Kidney tubule cell (primary cell): ENCODE measurements at regions not wholly inside any gene's neighbourhood (a gene's known extent, or its start where the extent isn't known, plus 50 kb on each side); places are given as distances from the start of the nearest gene placed in this dataset.
A peak's percentile ranks its signal among the peaks of the same experiment; 100 is the strongest.
"Not testable (repeated sequence)": the region's sequence is repeated elsewhere in the genome, so short reads cannot be mapped to it uniquely, and the experiment has no call there.

Experiments
- DNase-seq: peaks from one replicate; pipeline ENCODE4 v3.0.0-alpha.2; 2018; ENCODE audit warnings: low spot score

GRCh38 chr6:134821928-134822864, 127.7 kb downstream of the ALDH8A1 start:
- no peak for DNase-seq

- no peak for DNase-seq
Measured at GRCh38 chr6:134821397-134821796, 128.5 kb downstream of the ALDH8A1 start.

GRCh38 chr6:134819863-134820800, 129.8 kb downstream of the ALDH8A1 start:
- DNase-seq: no peak

GRCh38 chr6:134819236-134819635, 130.7 kb downstream of the ALDH8A1 start:
- no peak for DNase-seq

GRCh38 chr6:134817448-134817847, 132.5 kb downstream of the ALDH8A1 start:
- no peak for DNase-seq

GRCh38 chr6:134816780-134817179, 133.1 kb downstream of the ALDH8A1 start:
- peak; percentile 63 for DNase-seq

DNA sequence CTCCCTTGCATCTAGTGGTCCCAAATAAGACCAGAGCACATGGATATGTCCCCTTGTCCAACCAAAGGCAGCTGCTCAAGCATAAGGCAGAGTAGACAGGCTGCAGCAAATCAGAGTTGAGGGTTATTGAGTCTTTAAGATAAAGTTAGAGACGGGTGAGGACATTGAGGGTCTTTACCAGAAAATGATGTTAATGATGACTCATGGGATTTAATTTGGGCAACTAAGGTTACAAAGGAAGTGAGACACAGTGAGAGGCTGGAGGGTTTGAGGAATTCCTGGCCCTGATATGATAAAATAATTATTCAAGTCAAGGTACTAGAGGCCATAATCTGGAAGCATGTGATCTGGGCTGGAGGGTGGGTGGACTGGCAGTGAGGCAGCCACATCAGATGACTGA, 133.6 kb downstream of the ALDH8A1 start:
- DNase-seq: no peak

- peak; percentile 47 for DNase-seq
Measured at GRCh38 chr6:134814076-134814695, 135.7 kb downstream of the ALDH8A1 start.

- no peak for DNase-seq
Measured at GRCh38 chr6:134813146-134813545, 136.8 kb downstream of the ALDH8A1 start.

DNA sequence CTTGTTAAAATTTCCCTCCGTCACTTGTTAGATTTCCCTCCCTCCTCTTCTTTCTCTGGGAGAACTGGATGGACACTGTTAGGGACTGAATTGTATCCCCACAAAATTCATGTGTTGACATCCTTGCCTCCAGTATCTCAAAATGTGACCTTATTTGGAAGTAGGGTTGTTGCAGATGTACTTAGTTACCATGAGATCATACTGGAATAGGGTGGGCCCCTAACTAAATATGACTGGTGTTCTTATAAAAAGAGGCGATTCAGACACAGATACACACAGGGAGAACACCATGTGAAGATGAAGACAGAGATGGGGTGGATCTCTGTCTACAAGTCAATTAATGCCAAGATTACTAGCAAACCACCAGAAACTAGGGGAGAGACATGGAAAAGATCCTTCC, 139.5 kb downstream of the ALDH8A1 start:
- no peak for DNase-seq

DNA sequence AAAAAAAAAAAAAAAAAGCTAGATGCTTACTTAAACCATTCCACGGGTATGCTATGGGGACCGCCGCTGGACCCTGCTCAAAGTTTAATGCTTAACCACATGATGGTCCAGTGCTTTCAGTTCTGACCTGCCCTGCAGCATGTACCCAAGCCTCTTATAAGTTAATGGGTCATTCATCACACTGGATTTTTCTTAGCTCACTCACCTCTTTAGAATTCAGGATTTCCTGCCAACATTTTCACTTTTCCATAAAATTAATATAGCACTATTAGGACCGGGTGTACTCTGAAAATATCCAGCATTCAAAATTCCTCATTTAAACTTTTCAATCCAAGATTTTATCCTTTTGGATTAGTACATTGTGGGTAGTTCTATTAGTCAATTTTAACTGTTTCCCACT, 140.8 kb downstream of the ALDH8A1 start:
- DNase-seq: peak; percentile 96

- DNase-seq: no peak
Measured at GRCh38 chr6:134806180-134806798, 143.6 kb downstream of the ALDH8A1 start.

DNA sequence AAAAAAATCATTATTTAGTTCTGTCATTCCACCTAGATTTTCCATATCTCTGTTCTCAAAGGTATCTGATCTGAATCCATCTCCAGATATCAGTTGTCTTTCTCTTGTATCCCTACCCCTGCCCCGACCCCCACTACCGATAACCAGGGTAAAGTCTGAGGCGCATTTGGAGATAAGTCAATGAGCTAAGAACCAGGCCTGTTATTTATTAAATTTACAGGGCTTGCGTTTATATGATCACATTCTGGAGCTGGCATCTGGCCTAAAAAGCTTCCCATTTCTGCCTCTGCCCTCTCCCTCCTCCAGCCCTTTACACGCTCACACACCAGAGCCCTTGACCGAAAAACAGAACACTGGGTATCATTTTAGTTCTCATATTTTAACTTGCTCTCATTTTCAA, 144.7 kb downstream of the ALDH8A1 start:
- no peak for DNase-seq

DNA sequence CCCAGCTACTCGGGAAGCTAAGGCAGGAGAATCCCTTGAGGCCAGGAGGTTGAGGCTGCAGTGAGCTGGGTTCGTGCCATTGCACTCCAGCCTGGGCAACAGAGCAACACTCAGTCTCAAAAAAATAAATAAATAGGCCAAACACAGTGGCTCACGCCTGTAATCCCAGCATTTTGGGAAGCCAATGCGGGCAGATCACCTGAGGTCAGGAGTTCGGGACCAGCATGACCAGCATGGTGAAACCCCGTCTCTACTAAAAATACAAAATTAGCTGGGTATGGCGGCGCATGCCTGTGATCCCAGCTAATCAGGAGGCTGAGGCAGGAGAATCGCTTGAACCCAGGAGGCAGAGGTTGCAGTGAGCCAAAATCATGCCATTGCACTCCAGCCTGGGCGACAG, 145.6 kb downstream of the ALDH8A1 start:
- DNase-seq: not testable (repeated sequence)

DNA sequence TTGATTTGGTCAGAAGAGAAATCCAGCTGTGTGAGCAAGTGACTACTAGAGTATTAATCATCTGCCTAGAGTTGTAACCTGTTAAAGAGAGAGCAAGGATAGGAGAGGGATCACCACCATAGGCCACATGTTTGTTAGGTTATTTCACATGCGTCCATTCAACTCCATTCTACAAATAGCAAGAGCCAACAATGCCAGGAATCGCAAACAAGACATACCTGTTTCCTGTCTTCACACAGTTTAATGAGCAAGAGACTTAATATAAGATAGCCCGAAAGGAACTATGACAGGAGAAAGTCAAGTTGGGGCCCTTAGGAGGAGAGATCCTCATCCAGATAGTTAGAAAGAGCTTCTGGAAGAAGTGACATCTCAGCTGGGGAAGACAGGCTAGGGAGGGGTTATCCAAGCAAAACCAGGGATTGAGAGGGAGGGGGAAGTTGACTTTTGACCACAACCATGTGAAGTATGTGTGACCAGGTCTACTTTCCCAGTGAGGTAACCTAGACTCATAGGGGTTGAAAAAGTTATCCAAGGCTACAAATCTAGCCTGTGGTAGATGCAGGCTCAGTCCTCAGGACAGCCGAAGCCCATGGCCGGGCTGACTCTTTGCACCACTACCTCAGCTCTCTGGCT, 147.4 kb downstream of the ALDH8A1 start:
- DNase-seq: peak; percentile 94

DNA sequence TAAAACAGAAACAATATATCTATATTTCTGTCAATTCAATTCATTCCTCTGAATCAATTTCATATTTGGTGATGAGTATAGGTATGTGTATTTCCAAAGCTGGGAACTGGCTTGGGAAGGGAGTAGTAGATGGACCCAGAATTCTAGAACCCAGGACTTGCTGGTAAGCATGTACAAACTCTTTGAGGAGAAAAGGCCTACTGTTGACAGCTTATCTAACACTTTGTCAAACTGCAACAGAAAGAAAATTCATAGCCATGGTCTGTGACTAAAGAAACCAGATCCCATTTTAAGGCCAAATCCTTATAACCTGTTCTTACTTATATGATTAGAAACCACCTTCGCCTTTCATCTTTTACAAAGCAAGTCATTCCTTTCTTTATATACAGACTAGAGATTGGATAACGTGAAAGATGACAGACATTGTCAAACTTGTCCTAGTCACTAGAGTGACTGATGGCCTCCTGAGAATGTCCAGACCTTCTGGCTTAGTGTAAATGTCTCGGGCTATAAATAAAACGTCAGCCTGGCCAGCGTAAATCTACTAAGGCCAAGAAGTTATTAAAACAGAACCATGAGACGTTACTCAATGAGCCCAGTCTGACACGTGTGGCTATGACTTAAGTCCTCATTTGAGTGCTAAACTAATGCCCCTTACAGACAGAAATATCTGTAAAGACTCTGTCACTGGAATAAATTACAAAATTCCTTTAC, 152.3 kb downstream of the ALDH8A1 start:
- DNase-seq: no peak

GRCh38 chr6:134795691-134796090, 154.2 kb downstream of the ALDH8A1 start:
- no peak for DNase-seq

DNA sequence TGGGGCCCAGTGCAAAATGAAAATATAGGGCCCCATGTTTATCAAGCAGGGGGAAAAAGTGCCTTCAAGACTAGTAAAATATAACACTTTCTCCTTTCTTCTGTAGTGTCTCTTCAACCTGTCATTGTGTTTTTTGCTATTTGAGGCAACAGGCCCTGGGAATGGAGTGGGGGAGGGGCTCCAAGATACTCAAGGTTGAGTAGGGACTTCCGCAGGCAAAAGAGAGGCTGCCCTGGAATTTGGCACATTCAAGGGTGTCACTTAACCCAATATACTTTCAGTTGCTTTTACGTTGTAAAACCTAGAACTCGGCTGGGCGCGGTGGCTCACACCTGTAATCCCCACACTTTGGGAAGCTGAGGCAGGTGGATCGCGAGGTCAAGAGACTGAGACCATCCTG, 154.9 kb downstream of the ALDH8A1 start:
- DNase-seq: no peak

- not testable (repeated sequence) for DNase-seq
Measured at GRCh38 chr6:134791243-134791843, 158.6 kb downstream of the ALDH8A1 start.

DNA sequence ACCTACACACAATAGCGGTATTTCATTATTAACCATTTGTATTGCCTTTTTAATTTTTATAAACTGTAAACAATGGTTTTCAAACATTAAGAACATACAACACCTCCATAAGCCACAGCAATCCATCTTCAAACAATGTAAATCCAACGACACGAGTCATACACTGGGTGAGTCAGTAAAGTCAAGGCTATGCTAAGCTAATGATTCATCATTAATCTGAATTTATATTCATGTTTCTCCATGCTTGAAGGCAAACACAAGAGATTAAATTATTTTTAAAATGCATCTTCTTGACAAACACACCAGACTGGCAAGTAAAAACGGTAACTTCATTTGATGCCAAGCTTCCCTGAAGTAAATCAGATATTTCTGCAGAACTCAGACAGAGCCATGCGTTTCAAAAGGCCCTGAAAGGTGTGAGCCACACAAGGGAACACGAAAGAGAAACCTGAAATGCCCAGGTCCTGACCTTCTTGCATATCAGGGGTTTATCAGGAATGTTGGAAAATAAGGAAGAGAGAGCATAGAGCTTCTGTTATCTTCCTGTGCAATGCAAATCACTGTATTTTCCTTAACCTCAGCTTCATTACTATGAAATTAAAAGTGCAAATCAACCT, 162.5 kb downstream of the ALDH8A1 start:
- peak; percentile 79 for DNase-seq
